Dedifferentiated amniotic fluid mesenchymal stem cell (primary cell): ENCODE measurements at regions not wholly inside any gene's neighbourhood (a gene's known extent, or its start where the extent isn't known, plus 50 kb on each side); places are given as distances from the start of the nearest gene placed in this dataset.

Source experiments
- DNase-seq: peaks from one replicate; pipeline ENCODE4 v3.0.0-alpha.2; 2016; ENCODE audit errors: extremely low spot score

DNA sequence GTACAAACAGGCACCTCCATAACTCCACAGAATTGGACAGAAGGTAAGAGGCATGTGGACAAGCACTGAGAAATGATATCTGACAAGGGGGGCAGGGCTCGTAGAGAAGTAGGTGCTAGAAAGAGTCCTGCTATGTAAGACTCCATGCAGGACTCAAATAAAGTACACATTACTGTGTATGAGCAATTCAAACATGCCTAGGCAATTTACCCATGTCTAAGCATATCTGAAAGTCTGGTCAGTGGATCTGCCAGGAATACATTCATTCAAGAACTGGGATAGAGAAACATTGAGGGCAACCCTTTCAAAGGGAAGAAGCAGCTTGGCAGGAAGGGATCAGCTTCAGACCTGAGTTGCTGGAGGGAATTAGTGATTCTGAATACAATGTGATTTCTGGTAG is 174.1 kb upstream of the MCTP2 start:
- DNase-seq, result no peak

DNA sequence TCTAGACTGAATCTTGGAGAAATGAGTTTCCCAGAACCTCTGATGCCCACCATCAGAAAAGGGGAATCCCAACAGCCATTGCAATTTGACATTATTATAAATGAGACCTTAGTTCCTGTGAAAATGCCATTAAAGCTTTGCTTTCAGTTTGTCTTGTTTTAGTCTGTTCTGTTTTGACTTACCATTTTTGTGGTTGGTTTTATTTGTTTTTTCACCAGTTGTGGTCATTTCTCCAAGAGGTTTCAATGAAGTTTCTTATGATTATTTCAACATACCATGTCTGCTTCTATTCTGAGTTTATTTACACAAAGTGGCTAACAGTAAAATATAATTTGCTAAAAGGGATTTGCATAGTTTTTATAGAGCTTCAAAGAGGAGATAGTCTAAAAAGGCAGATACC is 175.0 kb upstream of the MCTP2 start:
- DNase-seq, result no peak

DNA sequence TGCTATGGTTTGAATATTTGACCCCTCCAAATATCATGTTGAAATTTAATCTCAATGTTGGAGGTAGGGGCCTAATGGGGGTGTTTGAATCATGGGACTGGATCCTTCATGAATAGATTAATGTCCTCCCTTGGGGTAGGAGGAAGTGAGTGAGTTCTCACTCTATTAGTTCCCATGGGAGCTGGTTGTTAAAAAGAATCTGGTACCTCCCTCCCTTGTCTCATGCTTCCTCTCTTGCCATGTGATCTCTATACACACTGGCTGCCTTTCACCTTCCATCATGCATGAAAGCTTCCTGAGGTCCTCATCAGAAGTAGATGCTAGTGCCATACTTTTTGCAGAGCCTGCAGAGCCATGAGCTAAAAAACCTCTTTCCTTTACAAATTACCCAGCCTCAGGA is 177.7 kb upstream of the MCTP2 start:
- DNase-seq, result no peak

DNA sequence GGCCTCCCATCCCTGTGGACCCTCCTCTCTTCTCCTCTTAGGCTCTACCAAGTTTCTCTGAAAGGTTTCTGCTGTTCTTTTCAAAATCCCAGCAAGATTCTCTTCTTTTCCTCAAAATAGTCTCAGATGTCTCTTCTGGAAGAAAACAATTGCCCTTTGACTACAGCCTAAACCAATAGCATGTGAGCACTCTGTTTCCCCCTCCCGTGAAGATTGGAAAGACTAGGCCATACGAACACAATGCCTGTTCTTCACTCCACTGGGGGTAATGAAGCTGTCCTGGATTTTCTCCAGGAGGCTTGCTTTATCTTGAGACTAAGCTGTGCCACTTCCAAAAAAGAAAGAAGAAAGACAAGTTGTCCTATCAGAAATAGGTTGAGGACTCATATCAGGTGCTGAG is 178.7 kb upstream of the MCTP2 start:
- no peak for DNase-seq

DNA sequence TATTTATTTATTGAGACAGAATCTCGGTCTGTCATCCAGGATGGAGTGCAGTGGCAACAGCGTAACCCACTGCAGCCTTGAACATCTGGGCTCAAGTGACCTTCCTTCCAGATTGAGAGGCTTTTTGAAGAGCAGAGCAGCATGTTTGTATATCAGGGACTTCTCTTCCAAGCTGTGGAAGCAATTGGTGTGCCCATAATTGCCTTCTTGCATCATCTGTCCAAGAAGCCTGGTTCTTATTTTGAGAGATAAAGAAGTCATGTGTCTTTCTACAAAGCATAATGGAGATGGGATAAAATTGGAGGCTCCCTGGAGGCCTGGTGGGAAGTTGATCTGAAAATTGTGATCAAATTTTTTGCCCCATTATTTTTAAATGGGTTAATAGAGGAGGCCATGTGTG is 183.8 kb upstream of the MCTP2 start:
- DNase-seq, result no peak

DNA sequence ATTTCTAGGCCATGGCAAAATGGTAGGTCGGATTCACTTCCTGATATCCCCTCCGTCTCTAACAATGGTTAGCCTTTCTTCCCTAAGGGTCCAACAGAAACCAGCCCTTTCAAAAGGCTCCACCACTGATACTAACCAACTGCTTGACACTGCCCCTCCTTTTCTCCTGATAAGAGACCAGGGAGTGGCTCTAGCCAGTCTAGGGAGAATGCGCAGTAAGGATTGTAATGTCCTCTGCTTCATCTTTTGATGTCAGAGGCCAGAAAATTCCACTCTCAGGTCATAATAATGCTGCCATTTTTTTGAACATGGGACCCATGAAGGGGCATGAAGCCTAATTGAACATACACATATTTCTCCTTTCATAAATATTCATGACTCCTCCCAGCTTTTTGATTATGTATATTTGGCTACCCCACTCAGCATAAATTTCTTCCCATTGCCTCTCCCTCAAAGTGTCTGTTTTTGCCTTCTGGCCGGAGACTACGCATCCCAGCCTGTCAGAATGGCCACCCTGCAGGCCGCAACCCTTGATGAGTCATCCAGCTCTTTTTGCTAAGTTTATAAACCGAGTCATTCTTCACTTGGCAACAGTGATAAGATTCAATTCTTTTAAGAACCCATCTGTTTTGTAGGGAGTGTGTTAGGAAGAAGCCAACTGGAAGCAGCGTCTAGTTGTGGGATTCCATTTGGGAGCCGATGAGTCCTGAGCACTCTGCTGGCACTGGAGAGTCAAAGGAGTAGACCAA is 189.0 kb upstream of the MCTP2 start:
- no peak for DNase-seq

DNA sequence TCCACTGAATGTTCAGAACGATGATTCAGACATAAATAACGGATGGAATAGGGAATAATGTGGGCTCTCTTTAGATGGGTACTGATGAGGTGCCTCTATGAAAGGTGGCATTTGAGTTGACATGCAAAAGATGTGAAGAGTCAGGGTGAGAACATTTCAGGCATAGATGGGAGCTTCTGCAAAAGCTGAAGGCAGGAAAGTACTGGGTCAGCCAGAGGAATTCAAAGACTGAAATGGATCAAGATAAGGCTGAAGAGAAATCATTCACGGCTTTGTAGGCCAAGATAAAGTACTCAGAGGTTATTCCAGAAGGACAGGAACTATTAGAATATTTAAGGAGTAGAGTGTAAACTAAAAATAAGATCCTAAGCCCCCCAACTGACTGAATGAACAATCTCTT is 189.6 kb upstream of the MCTP2 start:
- no peak for DNase-seq

DNA sequence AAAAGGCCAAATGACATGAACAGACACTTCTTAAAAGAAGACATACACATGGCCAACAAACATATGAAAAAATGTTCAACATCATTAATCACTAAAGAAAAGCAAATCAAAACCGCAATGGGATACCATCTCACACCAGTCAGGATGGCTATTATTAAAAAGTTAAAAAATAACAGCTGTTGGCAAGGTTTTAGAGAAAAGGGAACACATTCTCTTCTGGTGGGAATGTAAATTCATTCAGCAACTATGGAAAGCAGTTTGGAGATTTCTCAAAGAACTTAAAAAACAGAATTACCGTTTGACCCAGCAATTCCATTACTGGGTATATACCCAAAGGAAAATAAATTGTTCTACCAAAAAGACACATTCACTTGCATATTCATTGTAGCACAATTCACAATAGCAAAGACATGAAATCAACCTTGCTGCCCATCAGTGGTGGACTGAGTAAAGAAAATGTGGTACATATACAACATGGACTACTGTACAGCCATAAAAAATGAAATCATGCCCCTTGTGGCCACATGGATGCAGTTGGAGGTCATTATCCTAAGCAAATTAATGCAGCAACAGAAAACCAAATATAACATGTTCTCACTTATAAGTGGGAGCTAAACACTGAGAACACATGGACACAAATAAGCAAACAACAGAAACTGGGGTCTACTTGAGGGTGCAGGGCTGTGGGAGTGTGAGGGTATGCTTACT is 190.7 kb upstream of the MCTP2 start:
- DNase-seq, result no peak

DNA sequence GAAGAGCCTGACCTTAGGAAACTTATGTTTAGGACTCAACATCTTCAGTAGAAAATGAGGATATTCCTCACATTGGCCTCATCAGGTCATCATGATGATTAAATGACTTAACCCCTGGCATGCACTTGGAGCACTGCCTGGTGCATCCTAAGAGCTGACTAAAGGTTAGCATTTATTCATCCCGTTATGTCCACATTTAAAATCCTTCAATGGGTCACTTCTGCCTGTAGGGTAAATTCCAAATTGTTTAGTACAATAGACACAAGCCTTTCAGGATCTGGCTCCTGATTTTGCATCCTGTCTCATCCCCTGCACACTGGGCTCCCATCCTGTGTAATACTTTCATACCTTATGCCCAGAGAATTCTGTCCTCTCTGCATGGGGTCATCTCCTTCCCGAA is 195.2 kb upstream of the MCTP2 start:
- DNase-seq, result no peak

DNA sequence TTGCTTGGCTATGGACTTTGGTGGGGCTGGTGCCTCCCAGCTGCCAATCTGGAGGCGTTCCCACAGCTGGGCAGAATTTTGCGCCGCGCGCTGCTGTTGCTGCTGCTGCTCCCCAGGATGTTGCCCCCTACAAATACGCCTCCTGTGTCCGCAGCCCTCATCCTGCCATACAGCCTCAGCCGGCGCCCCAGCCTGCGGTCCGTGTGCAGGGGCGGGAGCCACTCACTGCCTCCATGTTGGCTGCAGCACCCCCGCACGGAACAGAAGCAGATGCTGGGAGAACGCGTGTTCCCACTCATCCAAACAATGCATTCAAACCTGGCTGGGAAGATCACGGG is 197.7 kb upstream of the MCTP2 start:
- DNase-seq, result no peak

DNA sequence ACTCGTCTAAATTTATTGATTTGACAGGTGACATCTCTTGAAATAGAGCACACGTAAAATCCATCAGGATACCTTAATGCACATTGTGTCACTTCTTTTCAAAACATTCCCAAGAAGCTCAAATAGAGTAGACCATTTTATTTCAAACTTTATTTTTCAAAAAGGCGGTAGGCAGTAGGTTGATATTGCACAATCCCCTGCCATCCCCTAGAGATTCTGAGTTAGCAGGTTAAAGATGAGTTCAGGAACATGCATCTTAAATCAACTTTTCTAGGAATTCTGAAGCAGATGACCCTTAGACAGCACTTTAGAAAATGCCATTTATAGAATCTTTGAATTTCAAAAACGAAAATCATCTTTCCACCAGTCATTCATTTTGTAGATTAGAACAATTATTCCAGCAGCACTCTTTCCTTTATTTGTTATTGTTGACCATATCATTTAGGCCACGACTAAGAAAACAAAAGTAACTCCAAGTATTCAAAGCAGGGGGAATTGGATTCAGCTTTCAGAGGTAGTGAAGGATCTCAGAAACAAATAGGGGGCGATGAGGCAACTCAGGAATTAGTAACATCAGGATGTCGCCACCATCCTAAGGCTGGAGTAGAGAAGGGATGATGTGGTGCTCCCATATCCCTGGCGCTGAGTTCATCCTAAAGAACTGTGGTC is 198.2 kb upstream of the MCTP2 start:
- no peak for DNase-seq

DNA sequence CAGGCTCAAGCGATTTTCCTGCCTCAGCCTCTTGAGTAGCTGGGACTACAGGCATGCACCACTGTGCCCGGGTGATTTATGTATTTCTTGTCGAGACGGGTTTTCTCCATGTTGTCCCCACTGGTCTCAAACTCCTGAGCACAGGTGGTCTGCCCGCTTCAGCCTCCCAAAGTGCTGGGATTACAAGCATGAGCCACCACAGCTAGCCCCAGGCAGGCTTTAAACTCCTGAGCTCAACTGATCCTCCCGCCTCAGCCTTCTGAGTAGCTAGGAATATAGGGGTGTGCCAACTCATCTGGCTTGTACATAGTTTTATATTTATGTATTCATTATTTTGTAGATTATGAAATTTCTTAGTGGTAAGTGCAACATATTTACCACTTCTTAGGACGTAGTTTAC is 198.8 kb upstream of the MCTP2 start:
- no peak for DNase-seq

DNA sequence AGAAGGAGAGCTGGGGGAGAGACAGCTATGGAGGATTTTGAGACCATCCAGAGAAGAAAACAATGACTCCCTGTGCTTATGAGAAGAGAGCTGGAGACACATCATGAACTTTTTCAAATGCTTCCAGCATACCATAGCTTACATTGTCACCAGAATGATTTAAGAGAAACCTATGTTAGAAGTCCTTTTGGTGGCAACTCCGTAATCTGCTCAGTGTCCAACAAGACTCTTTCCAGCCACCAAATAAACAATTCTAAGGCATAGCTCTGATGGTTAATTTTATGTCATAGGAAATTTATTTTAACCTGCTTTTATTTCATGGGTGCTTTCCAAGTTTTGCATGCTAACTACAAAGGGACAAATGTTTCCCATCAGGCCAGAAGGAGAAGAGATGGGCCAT is 200.3 kb upstream of the MCTP2 start:
- DNase-seq, result no peak

DNA sequence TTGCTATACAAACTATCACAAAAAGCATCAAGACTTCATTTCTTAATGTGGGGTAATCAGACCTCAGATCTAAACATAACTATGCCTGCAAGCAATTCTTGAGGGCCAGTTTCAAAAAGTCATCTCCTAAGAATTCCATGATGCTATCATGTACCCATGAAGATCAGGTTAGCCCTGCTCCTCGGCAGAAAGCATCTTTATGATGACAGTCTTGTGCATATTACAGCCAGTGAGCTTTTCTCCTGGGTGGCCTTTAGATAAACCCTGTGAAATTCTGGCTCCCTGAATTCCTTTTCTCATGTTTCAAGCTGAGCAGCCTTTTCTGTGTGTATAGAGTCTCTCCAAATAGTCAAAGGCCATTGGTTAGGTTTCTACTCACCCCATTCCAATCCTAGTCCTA is 201.9 kb upstream of the MCTP2 start:
- no peak for DNase-seq

DNA sequence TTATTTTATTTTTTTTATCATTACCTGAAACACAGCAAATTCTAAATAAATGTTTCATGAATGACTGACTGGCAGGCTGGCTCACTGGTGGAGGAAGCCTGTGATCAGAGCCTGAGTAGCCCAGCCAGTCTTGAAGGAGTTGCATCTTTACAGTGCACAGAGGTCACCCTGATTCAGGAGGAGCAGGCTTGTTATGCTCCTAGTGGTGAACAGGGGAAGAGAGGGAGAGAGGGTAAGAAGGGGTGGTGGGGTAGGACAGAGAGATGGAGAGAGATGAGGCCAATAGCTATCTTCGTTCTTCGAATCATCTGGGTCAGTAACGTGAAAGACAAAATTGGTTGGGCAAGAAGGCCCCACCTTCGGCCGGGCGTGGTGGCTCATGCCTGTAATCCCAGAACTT is 202.6 kb upstream of the MCTP2 start:
- DNase-seq, result no peak

DNA sequence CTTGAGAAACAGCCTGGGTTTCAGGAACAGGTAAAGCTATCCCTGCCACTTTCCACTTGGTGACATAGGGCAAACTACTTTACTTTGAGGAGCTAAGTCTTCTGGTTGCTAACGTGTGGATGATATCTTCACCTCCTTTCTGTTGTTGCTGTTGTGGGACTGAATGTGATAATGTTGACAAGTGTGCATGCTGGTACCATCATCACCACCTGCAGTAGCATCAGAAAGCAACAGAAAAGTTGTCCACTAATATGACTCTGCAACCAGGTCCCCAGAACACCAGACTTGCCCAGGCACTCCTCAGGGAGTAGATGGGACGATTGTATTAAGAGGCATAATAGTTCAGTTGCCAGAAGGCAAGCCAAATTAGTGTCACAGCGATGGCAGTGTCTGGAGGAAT is 203.2 kb upstream of the MCTP2 start:
- DNase-seq, result no peak

DNA sequence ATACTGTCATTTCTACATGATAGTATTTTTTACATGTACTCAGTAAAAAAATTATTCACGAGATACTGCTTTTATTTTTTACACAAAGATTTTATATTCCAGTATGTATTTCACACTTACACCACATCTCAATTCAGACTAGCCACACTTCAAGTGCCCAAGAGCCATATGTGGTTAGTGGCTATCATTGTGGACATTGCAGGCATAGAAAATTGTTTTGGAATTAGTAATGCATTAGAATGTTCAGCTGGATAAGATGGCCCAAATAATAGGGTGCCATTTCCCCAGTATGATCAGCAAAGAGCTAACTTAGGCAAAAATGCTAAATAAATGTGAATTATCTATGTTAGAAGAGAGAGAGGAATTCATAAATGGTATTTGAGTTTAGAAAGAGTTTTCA is 203.8 kb upstream of the MCTP2 start:
- no peak for DNase-seq

DNA sequence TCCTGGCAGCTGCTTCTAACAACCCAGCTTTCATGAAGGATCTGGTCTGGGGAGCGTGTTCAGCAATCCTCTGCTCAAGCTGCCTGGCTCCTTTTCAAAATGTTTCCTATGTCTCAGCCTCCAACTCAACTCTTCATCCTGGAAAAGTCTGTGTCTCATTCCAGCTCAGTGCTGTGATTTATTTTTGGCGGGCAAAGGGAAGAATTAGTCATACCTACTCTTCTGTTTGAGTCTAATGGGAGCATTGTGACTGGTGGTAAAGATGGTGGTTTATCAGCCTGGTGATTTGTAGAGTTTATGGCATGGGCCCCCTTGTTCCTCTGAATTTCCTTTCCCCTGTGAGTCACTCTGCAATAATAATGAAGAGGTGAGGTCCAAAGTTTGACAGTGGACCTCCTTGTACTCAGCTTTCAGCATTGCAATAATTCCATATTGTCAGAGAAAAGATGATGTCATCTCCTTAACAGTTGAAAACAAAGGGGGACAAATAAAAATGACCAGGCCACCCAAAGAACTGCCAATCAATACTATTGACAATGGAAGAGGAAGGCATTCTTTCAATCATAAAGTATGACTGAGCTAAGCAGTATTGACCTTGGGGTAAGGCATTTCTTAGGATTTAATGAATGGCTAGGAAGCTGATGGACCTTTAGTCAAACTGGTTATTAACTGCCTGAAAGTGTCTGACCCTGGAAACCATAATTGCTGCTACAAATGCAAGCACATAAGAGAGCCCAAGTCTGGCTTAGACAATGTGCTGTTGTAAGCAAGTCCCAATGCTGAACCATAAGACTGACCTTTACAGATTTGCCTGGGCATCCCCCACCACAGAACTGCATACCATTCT is 204.7 kb upstream of the MCTP2 start:
- DNase-seq, result no peak

DNA sequence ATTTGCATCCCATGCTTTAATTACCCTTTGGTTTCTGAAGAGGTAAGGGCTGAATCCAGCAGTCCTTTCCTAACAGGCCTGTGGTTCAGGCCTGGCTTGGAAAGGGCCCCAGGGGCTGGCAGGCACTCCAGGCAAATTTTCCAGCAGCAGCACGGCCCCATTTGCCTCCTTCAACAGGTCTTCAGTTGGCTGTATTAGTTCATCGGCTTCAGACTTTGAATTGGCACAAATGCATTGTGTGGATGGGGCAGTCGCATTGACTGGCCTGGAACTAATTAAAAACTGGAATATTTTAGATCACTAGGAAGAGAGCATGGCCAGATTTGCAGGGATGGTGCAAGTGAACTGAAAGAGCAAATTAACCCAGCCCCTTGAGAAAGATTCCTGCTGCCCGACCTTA is 207.8 kb upstream of the MCTP2 start:
- DNase-seq, result no peak

DNA sequence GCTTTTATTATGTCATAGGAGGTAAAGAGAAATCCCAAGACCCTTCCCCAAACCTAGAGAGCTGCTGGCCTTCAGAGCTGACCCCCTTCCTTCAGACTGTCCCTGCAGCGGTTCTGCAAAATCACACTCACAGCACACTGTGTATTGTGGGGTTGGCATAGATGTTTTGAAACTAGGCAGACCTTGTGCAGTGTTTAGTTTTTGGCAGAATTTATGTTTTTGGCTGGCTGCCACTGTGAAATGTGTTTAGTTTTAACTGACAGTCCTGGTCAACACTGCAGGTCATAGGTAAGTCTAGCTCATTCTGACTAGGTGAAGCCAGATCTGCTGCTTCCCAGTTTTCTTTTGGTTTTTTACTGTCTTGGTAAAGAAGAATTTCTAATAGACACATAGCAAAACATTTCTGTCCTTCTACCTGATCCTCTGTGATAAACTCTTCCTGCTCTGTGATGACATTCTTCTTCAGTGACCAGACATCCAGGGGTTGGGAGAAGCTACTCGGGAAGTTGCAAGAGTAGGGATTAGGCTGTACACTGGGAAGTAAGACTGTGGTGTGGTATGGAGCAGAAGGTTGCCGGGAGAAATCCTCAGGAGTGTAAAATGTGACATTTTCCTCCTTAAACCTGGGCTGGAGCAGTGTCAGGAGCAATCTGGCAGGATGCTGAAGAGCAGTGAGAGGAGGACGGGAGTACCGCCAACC is 209.6 kb upstream of the MCTP2 start:
- no peak for DNase-seq

DNA sequence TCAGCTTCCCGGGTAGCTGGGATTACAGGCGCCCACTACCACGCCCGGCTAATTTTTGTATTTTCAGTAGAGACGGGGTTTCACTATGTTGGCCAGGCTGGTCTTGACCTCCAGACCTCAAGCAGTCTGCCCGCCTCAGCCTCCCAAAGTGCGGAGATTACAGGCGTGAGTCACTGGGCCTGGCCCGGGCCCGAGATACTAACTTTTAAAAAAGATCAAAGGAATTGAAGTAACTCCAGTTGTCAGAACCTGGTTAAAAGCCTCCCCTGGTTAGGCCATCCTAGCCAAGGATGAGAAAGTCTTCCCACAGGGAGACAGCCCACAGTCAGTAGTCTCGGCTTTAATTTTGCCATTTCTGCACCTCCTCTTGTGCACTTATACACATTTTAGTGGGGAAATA is 212.3 kb upstream of the MCTP2 start:
- no peak for DNase-seq

DNA sequence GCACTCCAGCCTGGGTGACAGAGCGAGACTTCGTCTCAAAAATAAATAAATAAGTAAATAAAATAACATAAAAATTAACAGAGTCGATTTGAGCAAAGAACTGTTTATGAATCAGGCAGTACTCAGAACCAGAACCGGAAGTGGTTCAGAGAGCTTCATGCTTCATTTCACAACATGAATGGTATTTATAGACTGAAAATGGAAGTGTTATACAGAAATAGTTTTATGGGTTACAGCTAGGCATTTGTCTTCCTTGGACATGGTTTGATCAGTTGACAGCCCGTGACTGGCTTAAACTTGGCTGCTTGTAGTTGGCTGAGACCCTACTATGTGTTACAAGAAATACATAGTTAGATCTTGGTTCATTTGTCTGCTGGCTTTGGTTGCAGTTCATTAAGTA is 216.0 kb upstream of the MCTP2 start:
- DNase-seq, result no peak
